Epithelial cell of esophagus (primary cell): ENCODE measurements at regions not wholly inside any gene's neighbourhood (a gene's known extent, or its start where the extent isn't known, plus 50 kb on each side); places are given as distances from the start of the nearest gene placed in this dataset.

Experiments used
- DNase-seq: peaks from one replicate; pipeline ENCODE4 v3.0.0; 2010; ENCODE audit warnings: low read depth
- H3K4me3 ChIP-seq: 2 replicates; pipeline ENCODE4 v1.5.1; 2011; ENCODE audit warnings: mild to moderate bottlenecking, low read length, control low read depth
- TF ChIP-seq, protein P1 (sequence below): IDR thresholded peaks from 2 replicates; pipeline ENCODE4 v1.5.1; 2011; ENCODE audit warnings: low read depth, mild to moderate bottlenecking, low read length, control low read depth, inconsistent platforms; ENCODE audit not compliant: insufficient read depth; ENCODE audit errors: missing control alignments

GRCh38 chr13:22422712-22423111 is 751.8 kb downstream of the FGF9 start:
- H3K4me3 ChIP-seq, result no peak overlapping the region
- TF ChIP-seq, protein P1, sequence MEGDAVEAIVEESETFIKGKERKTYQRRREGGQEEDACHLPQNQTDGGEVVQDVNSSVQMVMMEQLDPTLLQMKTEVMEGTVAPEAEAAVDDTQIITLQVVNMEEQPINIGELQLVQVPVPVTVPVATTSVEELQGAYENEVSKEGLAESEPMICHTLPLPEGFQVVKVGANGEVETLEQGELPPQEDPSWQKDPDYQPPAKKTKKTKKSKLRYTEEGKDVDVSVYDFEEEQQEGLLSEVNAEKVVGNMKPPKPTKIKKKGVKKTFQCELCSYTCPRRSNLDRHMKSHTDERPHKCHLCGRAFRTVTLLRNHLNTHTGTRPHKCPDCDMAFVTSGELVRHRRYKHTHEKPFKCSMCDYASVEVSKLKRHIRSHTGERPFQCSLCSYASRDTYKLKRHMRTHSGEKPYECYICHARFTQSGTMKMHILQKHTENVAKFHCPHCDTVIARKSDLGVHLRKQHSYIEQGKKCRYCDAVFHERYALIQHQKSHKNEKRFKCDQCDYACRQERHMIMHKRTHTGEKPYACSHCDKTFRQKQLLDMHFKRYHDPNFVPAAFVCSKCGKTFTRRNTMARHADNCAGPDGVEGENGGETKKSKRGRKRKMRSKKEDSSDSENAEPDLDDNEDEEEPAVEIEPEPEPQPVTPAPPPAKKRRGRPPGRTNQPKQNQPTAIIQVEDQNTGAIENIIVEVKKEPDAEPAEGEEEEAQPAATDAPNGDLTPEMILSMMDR, result no peak
- no peak for DNase-seq

- H3K4me3 ChIP-seq, result no peak overlapping the region
- no peak for DNase-seq
- TF ChIP-seq, protein P1, result no peak
Observed at GRCh38 chr13:22423261-22423660, 752.4 kb downstream of the FGF9 start.

GRCh38 chr13:22425087-22425486 is 754.2 kb downstream of the FGF9 start:
- DNase-seq, result no peak
- TF ChIP-seq, protein P1, result no peak
- no peak overlapping the region for H3K4me3 ChIP-seq

- H3K4me3 ChIP-seq, result no peak overlapping the region
- TF ChIP-seq, protein P1, result no peak
- no peak for DNase-seq
Observed at GRCh38 chr13:22427066-22427465, 753.7 kb upstream of the SGCG start.

DNA sequence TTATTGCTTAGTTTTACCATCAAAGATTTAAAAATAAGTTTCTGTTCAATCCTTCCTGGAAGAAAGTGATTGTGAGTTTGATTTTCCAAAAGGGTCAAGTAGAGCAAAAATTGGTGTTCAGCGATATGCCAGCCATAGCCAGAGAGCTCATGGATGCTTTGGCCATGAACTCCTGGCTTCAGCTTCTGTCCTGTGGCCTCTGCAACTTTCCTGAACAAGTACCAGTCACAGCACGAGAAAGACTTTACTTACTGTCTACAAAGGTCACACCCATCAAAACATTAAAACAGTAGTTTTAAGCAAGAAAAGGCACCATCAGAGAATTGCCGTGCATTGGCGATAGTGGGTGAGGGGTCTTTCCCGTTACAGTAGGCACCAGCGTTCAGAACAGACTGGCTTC is 753.0 kb upstream of the SGCG start:
- TF ChIP-seq, protein P1, result no peak
- no peak for DNase-seq
- H3K4me3 ChIP-seq, result no peak overlapping the region

- H3K4me3 ChIP-seq, result no peak overlapping the region
- TF ChIP-seq, protein P1, result no peak
- DNase-seq, result no peak
Observed at GRCh38 chr13:22428188-22428828, 752.5 kb upstream of the SGCG start.

DNA sequence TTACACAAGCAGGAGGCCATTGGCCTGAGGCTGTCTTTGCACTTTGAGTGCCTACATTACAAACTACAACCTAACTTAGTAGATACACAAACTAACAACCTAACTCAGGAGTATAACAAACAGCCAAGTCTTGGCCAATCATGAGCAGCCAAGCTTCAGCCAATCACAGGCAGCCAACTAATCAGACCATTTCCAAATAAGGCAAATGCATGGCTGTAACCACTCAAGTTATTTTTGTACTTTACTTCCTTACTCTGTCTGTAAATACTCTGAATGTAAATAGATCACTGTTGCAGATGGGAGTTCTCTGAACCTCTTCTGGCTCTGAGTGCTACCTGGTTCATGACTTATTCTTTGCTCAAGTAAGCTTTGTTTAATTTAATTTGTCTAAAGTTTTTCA is 748.1 kb upstream of the SGCG start:
- no peak for DNase-seq
- H3K4me3 ChIP-seq, result no peak overlapping the region
- TF ChIP-seq, protein P1, result no peak
